HK-2 (cell line): ENCODE measurements at regions not wholly inside any gene's neighbourhood (a gene's known extent, or its start where the extent isn't known, plus 50 kb on each side); places are given as distances from the start of the nearest gene placed in this dataset.
A peak's percentile ranks its signal among the peaks of the same experiment; 100 is the strongest.
"Not testable (repeated sequence)": the region's sequence is repeated elsewhere in the genome, so short reads cannot be mapped to it uniquely, and the experiment has no call there.

ENCODE experiments used
- DNase-seq: peaks from one replicate; pipeline ENCODE4 v3.0.0-alpha.2; 2018; ENCODE audit not compliant: unreplicated experiment

DNA sequence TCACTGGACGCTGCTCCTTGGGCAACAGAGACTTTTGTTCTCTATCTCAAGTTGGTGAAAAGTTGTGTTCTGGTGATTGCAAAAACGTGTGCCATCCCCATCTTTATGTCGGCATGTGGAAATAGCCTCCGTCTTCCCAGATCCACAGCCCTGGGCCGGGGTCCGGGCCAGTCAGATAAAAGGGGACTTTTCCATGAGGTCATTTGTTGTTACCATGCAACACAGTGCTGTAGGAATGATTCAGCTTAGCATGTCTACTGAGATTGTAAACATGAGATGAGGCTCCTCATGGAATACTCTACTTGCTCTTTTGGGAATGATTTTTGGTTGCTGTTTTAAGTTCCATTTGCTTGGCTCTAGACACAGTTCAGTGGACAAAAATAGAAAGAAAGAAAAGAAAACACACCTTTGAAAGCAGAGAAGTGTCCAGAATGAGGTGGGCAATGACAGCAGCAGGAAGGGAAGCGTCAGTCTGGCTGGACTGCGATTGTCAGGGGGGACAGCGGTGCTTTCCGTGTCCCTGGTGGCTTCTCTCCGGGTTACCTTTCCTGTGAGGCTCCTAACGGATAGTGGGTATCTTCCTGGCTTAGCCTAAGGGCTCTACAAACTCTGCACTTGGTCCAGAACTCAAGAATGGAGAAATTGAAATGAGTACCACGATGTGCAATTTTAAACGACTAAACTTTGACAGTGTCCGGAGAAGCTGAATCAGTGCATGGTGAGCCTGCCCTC lies 91.6 kb downstream of the TEX29 start:
- DNase-seq = no peak

DNA sequence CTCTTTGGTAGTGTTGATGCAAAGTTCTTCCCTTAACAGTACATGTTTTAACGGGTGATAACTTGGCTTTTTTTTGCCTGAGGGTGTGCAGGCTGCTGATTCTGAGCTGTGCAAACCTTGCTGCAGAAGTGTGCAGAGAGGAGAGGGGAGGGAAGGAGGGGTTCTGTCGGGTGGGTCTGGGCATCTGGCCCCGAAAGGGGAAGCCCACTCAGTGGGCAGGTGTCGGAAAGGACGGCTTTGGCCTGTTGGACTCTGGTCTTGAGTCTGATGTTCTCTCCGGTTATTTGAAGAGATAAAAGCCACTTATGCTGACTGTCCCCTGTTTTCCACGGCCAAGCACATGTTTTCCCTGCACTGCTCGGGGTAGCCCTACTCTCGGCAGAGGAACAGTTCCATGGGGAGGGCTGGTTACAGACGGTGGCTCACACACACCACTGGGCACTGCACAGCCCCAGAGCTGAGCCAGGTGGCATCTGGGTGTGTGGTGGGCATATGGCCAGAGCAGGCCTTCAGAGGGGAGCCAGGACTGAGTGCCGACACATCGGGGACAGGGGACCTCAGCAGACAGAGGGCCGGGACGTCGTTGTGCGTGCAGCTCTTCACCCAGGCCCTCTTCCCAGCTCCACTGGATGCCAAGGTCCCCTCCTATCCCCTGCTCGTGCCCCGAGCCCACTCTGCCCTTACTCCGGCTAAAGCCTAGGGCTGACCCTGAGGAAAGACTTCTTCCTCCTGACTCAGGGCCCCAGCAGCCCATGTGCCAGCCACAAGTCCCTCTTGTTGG lies 93.2 kb downstream of the TEX29 start:
- no peak for DNase-seq

DNA sequence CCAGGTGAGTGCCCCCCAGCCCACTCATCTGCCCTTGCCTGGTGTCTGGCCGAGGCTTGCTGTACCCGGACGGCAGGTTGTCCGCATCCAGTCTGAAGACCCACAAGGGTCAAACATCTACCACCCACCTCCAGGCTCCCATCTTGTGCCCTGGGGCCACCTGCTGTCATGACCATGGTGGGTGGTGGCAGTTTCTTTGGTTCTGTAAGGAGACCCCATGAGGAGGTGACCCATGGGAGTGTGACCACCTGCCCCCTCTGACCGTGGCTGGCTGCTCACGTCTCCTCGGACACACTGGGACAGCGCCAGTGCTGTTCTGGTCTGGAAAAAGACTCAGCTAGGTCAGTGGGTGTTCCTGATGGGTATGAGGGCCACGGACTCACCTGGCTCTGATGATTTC lies 93.9 kb downstream of the TEX29 start:
- no peak for DNase-seq

DNA sequence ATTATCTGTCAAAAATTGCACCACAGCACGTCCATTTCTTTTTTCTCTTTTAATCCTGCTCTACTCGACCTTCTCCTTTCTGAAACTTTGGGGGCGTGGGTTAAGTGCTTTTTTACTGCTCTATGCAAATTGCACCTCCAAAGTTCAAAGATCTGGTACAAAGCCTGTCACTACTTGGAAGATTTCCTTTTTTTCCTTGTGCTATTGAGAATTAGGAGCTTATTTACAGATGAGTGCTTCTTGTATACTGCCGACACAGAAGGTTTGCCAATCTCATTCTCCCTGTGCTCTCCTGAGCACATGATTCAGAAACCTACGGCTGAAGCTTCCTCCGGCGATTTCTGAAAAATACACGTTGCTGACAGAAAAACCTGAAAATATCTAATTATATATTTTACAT lies 94.8 kb downstream of the TEX29 start:
- DNase-seq = no peak

DNA sequence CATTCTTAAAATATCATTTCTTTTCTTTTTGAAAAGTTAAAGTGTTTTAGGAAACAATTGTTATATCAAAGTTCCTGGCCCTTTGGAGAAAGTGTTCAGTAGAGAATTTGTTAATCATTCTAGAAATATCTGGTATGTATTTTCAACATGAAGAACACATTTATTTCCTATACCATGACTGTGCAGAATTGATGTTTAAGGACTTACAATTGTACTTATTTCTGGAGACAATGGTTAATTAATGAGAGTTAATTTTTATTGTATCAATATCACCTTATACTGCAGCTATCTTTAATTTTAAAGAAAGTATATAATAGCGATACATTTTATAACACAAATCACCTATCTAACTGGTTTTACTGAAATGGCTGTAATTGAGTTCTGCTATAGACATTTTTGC lies 95.3 kb downstream of the TEX29 start:
- no peak for DNase-seq

DNA sequence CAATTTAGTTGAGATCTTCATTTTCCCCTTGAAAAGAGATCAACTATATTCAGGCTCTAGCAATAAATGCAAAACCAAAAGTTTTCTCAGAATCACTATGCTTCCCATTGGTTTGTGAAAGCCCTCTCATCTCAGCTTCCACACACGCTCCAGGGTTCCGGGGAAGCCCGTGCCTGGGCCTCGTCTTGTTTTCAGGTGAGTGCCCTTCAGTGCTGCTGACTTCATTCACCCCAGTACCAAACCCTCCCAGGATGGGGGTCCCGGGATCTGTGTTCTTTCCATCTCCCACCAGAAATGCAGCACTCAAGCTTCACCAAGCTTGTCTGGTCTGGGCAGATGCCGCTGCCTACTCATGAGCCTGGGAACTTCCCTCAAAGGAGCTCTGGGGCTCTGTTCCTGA lies 97.7 kb downstream of the TEX29 start:
- no peak for DNase-seq

DNA sequence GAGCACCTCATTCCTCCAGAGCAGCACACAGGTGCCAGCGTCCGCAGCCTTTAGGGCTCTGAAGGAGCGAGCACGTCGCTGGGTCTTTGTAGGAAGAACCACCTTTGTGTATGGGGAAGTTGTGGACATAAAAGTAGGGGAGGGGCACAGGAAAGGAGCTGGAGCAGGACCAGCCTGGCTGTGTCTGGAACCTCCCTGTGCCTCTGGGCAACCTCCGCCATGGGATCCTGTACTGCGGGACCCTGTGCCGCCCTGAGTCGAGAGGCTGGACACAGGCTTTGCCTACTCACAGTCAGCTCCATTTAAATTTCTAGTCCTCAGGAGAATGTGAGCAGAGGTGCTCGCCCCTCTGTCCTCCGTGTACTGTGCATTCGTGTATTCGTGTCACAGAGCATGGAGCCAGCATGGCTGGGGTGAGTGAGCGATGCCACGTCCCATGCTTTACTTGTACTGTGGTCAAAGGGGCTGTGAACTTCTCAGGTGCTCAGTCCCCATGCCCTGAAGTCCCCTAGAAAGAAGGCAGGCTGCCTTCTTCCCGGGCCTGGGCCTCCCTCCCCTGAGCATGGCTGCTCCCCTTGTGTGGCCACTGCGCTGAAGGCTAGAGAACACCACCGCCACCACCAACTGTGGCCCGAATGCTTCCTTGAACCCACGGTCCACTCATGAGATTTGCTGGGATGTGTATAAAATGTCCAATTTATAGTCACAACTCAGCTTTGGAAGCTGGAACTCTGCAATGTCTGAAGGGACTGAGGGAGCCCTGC lies 99.9 kb downstream of the TEX29 start:
- DNase-seq = no peak

DNA sequence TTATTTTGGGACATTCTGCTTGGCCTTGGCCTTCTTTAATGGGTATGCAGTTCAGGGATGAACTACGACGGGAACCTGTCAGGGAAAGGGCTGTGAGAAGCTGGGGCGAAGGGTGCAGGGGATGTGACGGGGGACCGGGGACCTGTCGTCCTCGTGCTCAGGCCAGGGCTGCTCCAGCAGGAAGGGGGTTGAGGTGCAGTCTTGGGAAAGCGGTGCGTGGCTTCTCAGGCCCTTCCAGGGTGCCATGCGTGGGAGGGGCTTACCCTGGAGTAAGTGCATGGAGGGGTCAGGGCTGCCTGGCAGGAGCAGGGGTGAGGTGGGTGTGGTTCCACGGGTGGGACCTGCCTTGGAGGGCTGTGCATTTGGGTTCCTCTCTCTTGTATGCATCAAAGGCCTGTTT lies 100.8 kb downstream of the TEX29 start:
- no peak for DNase-seq

DNA sequence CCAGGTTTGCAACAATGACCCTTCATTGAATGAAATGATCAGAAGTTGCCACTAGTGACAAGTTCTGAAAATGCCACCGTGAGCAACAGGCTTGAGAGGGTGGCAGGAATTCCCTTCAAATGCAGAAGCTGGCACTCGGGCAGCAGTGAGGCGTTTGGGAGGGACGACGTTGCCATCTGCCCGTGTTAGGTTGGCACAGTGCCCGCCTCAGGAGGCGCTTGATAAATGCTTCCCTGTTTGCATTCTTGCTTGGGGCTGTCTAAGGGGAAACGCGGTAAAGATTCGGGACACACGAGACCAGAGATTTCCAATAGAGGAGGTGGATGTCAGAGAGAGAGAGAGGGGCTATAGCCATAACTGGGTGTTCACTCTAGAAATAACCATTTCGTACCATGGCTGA lies 101.9 kb downstream of the TEX29 start:
- DNase-seq = no peak

DNA sequence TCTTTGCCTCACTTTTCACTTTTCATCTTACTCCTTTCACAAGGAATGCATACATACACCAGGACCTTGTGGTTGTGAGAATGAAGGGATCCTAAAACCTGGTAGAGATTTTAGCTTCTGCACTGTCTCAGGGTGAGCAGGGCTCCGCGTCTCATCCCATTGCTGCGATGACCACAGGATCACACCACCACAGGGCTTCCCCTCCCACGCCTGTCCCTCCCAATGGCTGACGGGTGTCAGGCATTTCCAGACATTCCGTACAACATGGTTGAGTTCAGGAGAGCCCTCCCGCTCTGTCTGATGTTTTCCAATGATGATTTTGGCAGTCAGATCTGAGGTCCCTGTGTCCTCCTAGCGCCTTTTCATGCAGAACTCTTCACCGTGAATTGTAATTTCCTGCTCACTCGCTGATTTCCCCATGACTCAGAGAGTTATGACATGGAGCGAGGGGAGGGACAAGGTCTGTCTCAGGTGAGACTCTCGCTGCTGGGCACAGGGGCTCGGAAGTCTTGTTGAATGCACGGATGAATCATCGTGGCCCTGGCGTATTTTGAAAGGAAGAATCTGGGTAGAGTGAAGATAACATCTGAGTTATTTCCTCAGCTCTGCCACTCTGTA lies 102.8 kb downstream of the TEX29 start:
- DNase-seq = no peak

DNA sequence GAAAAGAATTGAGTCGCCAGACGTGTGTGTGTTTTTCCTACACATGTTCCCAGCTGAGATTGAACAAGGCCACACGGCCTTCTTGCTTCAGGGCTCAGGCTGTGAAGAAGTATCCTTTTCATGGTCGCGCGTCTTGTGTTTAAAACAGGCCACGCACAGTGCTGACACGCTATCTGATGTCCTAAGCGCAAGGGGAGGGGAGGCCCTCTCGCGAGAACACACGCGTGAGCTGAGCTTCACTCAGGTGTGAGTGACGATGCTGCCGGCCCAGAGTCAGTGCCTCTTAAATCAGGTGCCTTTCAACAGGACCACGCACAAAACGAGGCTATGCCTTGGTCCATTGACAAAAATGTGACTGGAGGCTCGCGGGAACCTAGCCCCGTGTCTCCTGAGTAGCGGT lies 103.7 kb downstream of the TEX29 start:
- no peak for DNase-seq

DNA sequence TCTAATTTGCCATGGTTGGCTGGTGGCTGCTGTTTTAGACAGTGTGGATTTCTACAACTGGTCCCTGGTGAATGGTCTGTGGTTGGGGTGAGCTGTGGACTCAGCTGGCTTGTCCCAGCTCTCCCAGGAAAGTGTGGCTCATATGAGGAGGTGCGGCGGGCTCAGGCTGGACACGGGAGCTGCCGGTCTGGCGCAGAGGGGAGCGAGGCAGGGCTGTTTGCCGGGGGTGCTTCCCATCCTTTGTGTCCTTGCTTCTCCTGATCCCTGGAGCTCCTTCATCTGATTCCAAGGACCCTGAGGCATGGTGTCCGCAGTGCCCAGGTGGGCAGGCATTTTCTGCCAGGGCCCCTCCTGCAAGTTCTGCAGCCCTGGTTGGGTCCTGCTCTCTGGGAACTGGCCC lies 104.9 kb downstream of the TEX29 start:
- DNase-seq = no peak

DNA sequence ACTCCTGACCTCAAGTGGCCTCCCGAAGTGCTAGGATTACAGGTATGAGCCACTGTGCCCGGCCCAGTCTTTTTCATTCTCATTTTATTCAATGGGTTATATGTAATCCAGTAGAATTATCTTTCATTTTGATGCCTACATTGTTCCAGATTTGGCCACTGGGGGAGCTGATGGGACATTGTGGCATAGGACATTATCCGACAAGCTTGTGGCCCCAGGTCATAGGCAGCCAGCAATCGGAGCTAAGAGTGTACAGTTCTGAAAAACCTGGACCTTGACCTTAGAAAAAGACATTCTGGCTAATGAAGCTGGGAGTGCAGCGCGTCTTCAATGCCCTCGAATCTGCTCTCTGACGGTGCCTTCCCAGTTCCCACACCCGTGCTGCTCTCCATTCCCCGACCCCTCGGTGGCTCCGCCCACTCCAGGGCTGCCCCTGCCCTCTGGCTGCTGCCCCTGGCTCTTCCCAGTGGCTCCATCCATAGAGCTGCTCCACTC lies 108.7 kb downstream of the TEX29 start:
- DNase-seq = peak; percentile 15

DNA sequence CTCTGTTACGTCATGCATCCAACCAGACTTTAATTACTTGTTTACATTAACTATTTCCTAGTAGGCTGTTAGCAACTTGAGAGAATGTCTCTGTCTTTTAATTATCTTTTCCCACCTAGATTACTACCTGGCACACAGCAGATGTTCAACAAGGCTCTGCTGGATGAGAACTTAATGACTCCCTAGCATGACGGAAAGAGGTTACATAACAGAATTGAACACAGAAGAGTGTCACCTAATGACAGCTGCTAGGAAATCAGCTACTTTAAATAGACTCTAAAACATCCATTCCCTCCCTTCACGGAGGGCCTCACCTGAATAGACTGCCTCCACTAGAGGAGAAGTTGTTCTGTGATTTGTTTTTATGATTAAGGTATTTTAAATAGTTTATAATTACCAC lies 110.8 kb downstream of the TEX29 start:
- DNase-seq = no peak

DNA sequence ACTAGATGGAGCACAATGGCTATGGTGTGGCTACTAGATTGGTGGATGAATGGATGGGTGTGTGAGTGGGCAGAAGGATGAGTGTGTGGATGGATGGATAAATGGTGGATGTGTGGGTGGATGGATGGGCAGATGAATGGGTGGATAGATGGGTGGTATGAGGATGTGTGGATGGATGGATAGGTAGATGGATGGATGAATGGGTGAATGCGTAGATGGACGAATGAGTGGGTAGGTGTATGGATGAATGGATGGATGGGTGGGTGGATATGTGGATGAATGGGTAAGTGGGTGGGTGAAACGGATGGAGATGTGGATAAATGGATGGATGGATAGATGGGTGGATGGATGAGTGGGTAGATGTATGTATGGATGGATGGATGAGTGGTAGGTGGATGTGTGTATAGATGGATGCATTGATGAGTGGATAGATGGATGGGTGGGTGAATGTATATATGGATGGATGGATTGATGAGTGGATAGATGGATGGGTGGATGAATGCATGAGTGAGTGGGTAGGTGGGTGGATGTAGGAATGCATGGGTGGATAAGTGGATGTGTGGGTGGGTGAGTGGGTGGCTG lies 114.2 kb downstream of the TEX29 start:
- no peak for DNase-seq

DNA sequence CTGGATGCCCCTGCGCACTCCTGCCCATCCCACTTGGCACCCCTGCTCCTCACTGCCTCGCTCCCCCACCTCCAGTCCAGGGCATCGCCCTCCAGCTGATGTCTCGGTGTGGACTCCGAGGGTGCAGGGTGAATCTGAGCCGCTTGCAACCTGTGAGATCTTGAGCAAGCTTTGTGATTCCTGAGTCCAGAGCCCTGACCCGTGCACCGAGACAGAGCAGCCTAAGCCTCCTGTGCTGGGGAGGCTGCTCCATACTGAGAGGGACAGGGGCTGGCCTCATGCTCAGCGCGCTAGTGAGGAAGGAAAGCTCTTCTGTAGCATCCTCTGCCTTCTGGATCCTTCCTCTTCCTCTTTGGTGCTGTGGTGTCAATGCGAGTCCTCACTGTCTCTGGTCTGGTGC lies 116.0 kb downstream of the TEX29 start:
- DNase-seq = no peak

DNA sequence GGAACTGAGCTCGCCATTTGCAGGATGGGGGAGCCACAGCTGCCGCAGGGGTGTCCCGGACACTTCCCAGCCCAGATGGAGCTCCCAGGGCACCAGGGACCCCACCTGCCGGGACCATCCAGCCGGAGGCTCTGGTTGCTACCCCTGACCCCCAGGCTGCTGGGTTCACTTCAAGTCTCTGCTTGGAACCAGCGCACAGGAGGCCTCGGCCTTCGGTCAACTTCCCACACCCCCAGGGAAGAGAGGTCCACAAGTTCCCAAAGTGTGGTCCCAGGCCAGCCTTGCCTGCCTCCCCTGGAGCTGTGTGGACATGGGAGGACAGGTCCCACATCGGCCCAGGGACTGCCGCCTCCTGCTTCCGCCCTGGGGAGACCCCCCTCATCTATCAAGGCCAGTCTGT lies 117.0 kb downstream of the TEX29 start:
- no peak for DNase-seq

DNA sequence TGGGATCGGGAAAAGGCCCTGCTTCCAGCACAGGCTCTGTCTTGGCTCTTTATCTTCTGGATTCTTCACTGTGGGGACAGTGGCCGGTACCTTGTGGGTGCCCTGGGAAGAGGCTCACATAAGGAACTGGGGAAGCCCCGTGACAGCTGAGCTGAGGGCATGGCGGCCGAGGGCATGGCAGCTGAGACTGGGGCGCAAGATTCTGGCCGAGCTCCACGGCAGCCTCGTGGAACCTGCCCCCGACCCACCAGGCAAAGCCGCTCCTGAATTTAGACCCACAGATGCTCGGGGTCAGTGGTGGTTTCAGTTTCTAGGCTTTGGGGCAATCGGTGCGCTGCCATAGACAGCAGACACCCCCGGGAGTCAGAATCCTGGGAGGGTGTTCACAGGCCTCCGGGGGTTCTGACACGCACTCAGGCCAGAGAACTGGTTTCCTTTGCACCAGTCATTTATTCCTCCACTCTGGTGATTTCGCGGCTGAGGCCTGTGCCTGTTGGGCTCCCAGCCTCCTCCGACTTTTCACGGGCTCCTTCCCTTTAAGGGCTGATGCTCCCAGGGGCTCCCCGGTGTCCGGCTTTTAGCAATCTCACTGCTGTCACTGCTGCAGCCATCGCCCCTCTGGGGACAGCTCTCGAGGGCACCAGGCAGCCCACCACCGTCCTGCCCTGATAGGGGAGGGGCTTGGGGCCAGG lies 117.6 kb downstream of the TEX29 start:
- no peak for DNase-seq

DNA sequence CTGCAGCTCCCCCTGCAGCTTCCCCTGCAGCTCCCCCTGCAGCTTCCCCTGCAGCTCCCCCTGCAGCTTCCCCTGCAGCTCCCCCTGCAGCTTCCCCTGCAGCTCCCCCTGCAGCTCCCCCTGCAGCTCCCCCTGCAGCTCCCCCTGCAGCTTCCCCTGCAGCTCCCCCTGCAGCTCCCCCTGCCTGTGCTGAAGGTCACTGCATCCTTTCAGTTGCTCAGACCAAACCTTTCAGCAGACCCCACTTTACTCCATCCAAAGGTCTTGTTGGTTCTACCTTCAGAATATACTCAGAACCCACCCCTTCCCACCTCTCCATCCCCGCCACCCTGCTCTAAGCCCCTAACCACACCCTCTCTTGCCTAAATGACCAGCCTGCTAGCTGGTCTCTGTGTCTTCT lies 120.0 kb downstream of the TEX29 start:
- DNase-seq = not testable (repeated sequence)

DNA sequence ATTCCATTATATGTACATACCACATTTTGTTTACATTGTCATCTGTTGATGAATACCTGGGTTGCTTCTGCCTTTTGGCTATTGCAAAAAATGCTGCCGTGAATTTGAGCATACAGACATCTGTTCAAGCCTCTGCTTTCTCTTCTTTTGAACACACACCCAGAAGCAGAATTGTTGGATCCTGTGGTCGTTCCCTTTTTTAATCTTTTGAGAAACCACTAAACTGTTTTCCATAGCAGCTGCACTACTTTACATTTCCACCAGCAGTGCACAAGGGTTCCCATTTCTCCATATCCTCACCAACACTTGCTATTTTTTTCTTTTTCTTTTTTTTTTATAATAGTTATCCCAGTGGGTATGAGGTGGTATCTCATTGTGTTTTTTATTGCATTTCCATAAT lies 123.5 kb downstream of the TEX29 start:
- no peak for DNase-seq

DNA sequence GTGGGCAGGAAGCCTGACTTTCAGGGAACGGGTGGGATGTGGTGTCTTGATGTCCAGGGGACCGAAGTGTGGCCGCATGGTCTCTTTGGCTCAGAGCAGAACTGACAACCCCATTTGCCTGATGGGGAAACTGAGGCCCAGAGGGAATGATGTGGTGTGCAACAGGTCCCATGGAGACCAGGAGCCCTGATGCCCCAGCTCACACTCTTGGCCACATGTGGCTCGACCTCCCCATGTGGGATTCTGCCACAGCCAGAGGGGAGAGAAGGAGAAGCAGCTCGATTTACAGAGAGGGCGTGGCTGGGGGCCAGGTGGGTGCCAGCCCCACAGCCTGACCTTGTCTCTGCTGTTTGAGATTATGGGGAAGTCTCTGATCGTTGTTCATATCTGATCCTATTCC lies 128.1 kb downstream of the TEX29 start:
- DNase-seq = no peak
